ENCODE measurements at regions not wholly inside any gene's neighbourhood (a gene's known extent, or its start where the extent isn't known, plus 50 kb on each side); places are given as distances from the start of the nearest gene placed in this dataset.

DNA sequence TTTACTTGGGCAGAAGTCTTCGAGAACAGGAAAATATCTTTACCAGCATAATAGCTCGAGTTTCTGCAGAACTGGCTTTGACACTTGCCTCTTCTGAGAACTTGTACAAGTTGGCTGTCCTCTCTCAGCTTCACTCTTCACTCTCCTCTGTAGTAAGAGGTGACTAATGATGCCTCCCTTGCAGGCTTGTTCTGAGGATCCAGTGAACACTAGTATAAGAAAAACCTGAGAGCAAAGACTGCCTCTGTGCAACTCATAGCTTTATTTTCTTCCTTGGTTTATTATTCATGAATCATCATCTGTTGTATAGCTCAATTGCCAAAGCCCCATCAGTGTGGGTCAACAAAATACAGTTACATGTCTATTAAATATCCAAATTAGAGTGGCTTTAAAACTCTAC is 266.7 kb upstream of the CLNK start:
- TF ChIP-seq CTCF (conservative IDR thresholded peaks at IDR 0.05) = no peak
- no peak for TF ChIP-seq ZFX (IDR thresholded peaks at IDR 0.05)
